ENCODE measurements at regions not wholly inside any gene's neighbourhood (a gene's known extent, or its start where the extent isn't known, plus 50 kb on each side); places are given as distances from the start of the nearest gene placed in this dataset.

DNA sequence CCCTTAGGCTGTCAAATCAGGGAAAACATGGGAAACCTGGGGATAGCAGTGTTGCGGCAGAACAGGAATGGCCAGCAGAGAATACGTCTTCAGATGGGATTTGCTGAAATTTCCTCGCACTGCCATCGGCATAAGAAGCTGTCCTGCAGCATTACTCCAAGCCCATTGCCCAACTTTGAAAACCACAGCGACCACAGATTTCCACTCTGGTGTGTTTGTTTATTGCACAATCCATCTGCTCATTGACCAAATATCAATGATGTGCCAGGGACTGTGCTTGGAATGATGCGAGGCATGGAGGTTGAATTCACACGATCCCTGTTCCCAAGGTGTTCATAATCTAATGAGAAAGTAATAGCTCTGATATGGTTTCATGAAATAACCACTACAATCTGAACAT, 383.3 kb upstream of the MYT1L start:
- Mint-ChIP-seq H3K36me3 (ENCODE audit: low read depth) (no peaks in the 10 kb centered on the region), H3K27ac (no peak overlapping the region)
- TF ChIP-seq, protein P1, sequence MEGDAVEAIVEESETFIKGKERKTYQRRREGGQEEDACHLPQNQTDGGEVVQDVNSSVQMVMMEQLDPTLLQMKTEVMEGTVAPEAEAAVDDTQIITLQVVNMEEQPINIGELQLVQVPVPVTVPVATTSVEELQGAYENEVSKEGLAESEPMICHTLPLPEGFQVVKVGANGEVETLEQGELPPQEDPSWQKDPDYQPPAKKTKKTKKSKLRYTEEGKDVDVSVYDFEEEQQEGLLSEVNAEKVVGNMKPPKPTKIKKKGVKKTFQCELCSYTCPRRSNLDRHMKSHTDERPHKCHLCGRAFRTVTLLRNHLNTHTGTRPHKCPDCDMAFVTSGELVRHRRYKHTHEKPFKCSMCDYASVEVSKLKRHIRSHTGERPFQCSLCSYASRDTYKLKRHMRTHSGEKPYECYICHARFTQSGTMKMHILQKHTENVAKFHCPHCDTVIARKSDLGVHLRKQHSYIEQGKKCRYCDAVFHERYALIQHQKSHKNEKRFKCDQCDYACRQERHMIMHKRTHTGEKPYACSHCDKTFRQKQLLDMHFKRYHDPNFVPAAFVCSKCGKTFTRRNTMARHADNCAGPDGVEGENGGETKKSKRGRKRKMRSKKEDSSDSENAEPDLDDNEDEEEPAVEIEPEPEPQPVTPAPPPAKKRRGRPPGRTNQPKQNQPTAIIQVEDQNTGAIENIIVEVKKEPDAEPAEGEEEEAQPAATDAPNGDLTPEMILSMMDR (IDR thresholded peaks at IDR 0.05) = no peak

DNA sequence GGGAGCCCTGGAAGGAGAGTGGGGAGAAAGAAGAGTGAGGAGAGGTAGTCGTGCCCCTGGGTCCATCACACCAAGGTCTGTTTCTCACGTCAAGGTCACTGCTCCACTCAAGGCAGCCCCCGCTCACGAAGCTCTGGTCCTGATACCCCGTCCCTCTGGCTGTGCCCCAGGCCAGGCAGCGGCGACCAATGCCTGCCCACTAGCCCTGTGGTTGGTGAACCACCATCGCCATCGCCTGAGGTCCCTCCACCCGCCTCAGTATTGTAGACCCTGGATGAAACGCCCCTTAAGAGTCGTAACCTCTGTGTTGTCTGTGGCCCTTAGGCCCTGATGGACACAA, 378.3 kb upstream of the MYT1L start:
- H3K4me1 Mint-ChIP-seq = peaks cover 17% of the 10 kb centered on the region
- DNase-seq = no peak
- H3K27ac Mint-ChIP-seq = no peak overlapping the region
- no peak overlapping the region for H3K4me3 Mint-ChIP-seq
- TF ChIP-seq, protein P1 (IDR thresholded peaks at IDR 0.05) = no peak
- H3K27me3 Mint-ChIP-seq (ENCODE audit: low read depth, poor library complexity) = peaks cover 25% of the 10 kb centered on the region
- no peaks in the 10 kb centered on the region for H3K9me3 Mint-ChIP-seq
- no peaks in the 10 kb centered on the region for H3K36me3 Mint-ChIP-seq (ENCODE audit: low read depth)

More for the DNA sequence above, 383.3 kb upstream of the MYT1L start:
- Mint-ChIP-seq H3K4me3 (no peak overlapping the region), H3K4me1 (no peaks in the 10 kb centered on the region), H3K27me3 (ENCODE audit: low read depth, poor library complexity) (peaks cover 42% of the 10 kb centered on the region), H3K9me3 (no peaks in the 10 kb centered on the region)
- DNase-seq = no peak

DNA sequence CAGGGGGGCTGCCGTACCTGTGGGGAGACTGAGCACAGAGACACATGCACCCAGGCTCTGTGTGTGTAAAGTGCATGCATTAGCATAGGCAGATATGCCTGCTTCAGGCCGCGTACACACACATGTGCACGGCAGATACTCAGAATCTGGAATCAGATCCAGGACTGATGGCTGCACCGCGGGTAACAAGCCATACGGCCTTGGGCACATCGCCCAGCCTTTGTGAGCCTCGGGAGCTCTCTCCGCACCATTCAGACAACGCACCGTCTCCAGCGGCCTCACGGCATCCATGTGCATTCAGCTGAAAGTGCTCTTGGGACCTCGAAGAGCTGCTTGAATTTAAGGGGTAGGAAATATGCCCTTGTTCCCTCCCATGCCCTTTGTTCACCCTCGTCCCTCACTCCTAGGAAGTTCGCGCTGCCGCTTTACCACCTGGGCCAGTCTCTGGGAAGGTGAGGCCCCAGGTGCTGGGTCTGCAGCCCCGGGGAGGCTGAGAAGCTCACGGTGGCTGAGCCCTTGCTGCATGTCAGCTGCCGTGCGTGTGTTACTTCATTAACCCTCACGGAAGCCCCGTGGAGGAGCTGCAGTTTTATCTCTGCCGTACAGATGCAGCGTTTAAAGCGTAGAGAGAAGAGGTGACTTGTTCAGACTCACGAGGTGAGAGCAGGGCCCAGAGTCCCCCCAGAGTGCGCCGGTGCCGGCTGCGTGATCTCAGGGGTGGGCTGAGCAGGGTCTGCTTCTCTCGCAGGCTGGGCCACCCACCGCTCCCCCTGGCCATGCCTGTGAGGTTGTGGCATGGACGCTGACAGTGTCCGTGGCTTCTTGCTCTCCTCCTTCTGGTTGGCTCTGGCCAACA, 377.7 kb upstream of the MYT1L start:
- no peaks in the 10 kb centered on the region for H3K9me3 Mint-ChIP-seq
- no peaks in the 10 kb centered on the region for H3K36me3 Mint-ChIP-seq (ENCODE audit: low read depth)
- peaks cover 17% of the 10 kb centered on the region for H3K4me1 Mint-ChIP-seq
- peaks cover 26% of the 10 kb centered on the region for H3K27me3 Mint-ChIP-seq (ENCODE audit: low read depth, poor library complexity)
- DNase-seq = no peak
- H3K4me3 Mint-ChIP-seq = no peak overlapping the region
- TF ChIP-seq, protein P1 (IDR thresholded peaks at IDR 0.05) = no peak
- no peak overlapping the region for H3K27ac Mint-ChIP-seq

DNA sequence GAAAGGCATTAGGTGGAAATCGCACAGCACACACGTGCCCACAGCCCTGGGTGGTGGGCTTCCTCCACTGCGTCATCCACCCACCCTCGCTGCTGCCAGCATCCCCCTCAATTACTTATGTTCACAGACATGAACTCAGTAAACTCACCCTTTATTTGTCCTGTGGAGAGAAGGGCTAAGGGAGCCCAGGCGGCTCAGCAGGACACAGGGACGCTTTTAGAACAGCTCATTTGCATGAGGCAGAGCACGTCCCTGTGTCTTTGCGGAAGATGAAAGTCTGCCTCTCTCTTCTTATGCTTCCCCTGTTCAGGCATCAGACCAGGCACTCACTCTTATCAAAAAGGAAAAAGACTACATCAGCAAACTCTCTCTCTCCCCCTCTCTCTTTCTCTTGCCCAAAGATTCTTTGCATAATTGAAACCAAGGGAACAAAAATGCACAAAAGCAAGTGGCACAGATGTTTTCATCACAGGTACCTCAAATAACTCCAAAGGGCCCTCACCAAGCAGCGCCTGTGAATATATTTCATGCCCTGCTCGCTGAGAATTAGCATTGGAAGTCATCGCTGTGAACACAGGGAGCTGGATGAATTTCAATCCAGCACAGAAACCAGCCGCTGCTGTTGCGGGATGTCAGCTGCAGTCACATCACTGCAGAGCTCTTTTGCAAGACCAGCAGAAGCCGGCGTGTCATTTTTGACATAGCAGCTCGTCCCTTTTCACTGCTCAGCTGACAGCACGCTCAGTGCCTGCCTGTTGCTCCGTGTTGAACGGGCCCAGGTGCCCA, 376.3 kb upstream of the MYT1L start:
- Mint-ChIP-seq H3K27me3 (ENCODE audit: low read depth, poor library complexity) (peaks cover 28% of the 10 kb centered on the region), H3K4me1 (peaks cover 17% of the 10 kb centered on the region), H3K36me3 (ENCODE audit: low read depth) (no peaks in the 10 kb centered on the region), H3K9me3 (no peaks in the 10 kb centered on the region), H3K4me3 (no peak overlapping the region), H3K27ac (no peak overlapping the region)
- TF ChIP-seq, protein P1 (IDR thresholded peaks at IDR 0.05) = no peak
- no peak for DNase-seq

DNA sequence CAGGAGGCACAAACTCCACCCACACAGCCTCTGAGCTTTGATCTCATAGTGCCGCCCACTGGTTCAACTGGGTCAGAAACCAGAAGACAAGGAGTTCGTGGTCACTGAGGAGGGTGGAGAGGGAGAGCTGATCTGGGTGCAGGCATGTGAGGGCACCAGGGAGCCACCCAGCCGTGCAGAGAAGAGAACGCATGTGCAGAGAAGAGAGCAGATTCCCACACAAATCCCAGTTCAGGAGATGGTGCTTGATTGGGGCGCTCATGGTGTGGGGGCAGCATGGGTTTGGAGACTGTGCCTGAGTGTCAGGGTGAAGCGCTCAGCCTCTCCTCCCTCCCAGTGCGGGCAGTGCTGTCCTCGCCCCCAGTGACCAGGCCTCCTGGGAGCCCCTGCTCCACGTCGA, 375.2 kb upstream of the MYT1L start:
- TF ChIP-seq, protein P1 (IDR thresholded peaks at IDR 0.05) = no peak
- Mint-ChIP-seq H3K4me3 (no peak overlapping the region), H3K4me1 (peaks cover 17% of the 10 kb centered on the region), H3K27me3 (ENCODE audit: low read depth, poor library complexity) (peaks cover 21% of the 10 kb centered on the region), H3K36me3 (ENCODE audit: low read depth) (no peaks in the 10 kb centered on the region), H3K9me3 (no peaks in the 10 kb centered on the region), H3K27ac (no peak overlapping the region)
- no peak for DNase-seq

Measured in nephron progenitor cell (in vitro differentiated cells).